SHP77 treated with DMSO at 0.1 percent for 48 hours (cell line): ENCODE measurements at regions not wholly inside any gene's neighbourhood (a gene's known extent, or its start where the extent isn't known, plus 50 kb on each side); places are given as distances from the start of the nearest gene placed in this dataset.

Experiments used
- DNase-seq: peaks from one replicate; lab custom pipeline; 2025; lab: John Stamatoyannopoulos, UW

GRCh38 chr1:218024211-218024720, 260.8 kb upstream of the RRP15 start:
- DNase-seq = no peak

GRCh38 chr1:218025454-218025853, 259.6 kb upstream of the RRP15 start:
- DNase-seq = no peak

GRCh38 chr1:218027152-218027551, 257.9 kb upstream of the RRP15 start:
- no peak for DNase-seq

- no peak for DNase-seq
Observed at GRCh38 chr1:218030846-218031245, 254.2 kb upstream of the RRP15 start.

- no peak for DNase-seq
Observed at GRCh38 chr1:218031901-218032300, 253.2 kb upstream of the RRP15 start.

- no peak for DNase-seq
Observed at GRCh38 chr1:218034468-218034867, 250.6 kb upstream of the RRP15 start.

GRCh38 chr1:218048828-218049420, 236.2 kb upstream of the RRP15 start:
- no peak for DNase-seq

- no peak for DNase-seq
Observed at GRCh38 chr1:218049641-218050040, 235.5 kb upstream of the RRP15 start.

GRCh38 chr1:218058730-218059129, 226.4 kb upstream of the RRP15 start:
- DNase-seq = no peak

GRCh38 chr1:218064426-218064825, 220.7 kb upstream of the RRP15 start:
- no peak for DNase-seq

- DNase-seq = no peak
Observed at GRCh38 chr1:218066332-218066731, 218.8 kb upstream of the RRP15 start.

- DNase-seq = no peak
Observed at GRCh38 chr1:218068241-218068640, 216.9 kb upstream of the RRP15 start.

GRCh38 chr1:218069180-218069579, 215.9 kb upstream of the RRP15 start:
- DNase-seq = no peak

- no peak for DNase-seq
Observed at GRCh38 chr1:218073062-218073461, 212.0 kb upstream of the RRP15 start.

GRCh38 chr1:218078916-218079315, 206.2 kb upstream of the RRP15 start:
- DNase-seq = no peak

GRCh38 chr1:218079347-218079746, 205.7 kb upstream of the RRP15 start:
- no peak for DNase-seq

- no peak for DNase-seq
Observed at GRCh38 chr1:218079820-218080219, 205.3 kb upstream of the RRP15 start.

GRCh38 chr1:218080863-218081262, 204.2 kb upstream of the RRP15 start:
- no peak for DNase-seq

GRCh38 chr1:218081358-218081757, 203.7 kb upstream of the RRP15 start:
- no peak for DNase-seq

- no peak for DNase-seq
Observed at GRCh38 chr1:218090459-218090858, 194.6 kb upstream of the RRP15 start.

GRCh38 chr1:218101409-218101808, 183.7 kb upstream of the RRP15 start:
- DNase-seq = no peak

GRCh38 chr1:218108034-218108433, 177.1 kb upstream of the RRP15 start:
- DNase-seq = no peak

- DNase-seq = no peak
Observed at GRCh38 chr1:218112862-218113261, 172.2 kb upstream of the RRP15 start.

- DNase-seq = no peak
Observed at GRCh38 chr1:218123968-218124367, 161.1 kb upstream of the RRP15 start.
